Stimulated activated memory B cell treated with anti-CD40 and anti-IgM and Interleukin-4, amounts not matched to agents 10 μg/mL and 1 μg/mL and 100 μg/mL, for 72 hours (primary cell): ENCODE measurements at regions not wholly inside any gene's neighbourhood (a gene's known extent, or its start where the extent isn't known, plus 50 kb on each side); places are given as distances from the start of the nearest gene placed in this dataset.

Experiments used
- ATAC-seq: fragments of 150-1000 bp; cut with Tn5 transposase; 2 replicates; pipeline ENCODE4 v1.10.0; 2021
- H3K27ac Mint-ChIP-seq: one replicate; pipeline ENCODE4 v1.8.0; 2022; ENCODE audit warnings: mild to moderate bottlenecking, mixed read lengths
- H3K27me3 Mint-ChIP-seq: one replicate; pipeline ENCODE4 v1.8.0; 2022; ENCODE audit warnings: mixed read lengths
- H3K36me3 Mint-ChIP-seq: one replicate; pipeline ENCODE4 v1.8.0; 2022; ENCODE audit warnings: mixed read lengths
- H3K4me1 Mint-ChIP-seq: one replicate; pipeline ENCODE4 v1.8.0; 2022; ENCODE audit warnings: mixed read lengths
- H3K4me3 Mint-ChIP-seq: one replicate; pipeline ENCODE4 v1.8.0; 2022; ENCODE audit warnings: mild to moderate bottlenecking, moderate library complexity, mixed read lengths
- H3K9me3 Mint-ChIP-seq: one replicate; pipeline ENCODE4 v1.8.0; 2022; ENCODE audit warnings: mixed read lengths

GRCh38 chr3:72265256-72266015 lies 480.5 kb upstream of the PROK2 start:
- H3K9me3 Mint-ChIP-seq: peaks cover 3% of the 10 kb centered on the region
- H3K4me3 Mint-ChIP-seq: no peak overlapping the region
- H3K27me3 Mint-ChIP-seq: peaks cover 25% of the 10 kb centered on the region
- peak; percentile 82 for ATAC-seq
- peak overlapping the region; percentile 69 for H3K27ac Mint-ChIP-seq
- H3K4me1 Mint-ChIP-seq: peaks cover 41% of the 10 kb centered on the region
- H3K36me3 Mint-ChIP-seq: no peaks in the 10 kb centered on the region

GRCh38 chr3:72263223-72263990 lies 478.5 kb upstream of the PROK2 start:
- H3K27ac Mint-ChIP-seq: no peak overlapping the region
- H3K4me3 Mint-ChIP-seq: no peak overlapping the region
- no peak for ATAC-seq
- H3K27me3 Mint-ChIP-seq: peaks cover 34% of the 10 kb centered on the region
- H3K9me3 Mint-ChIP-seq: peaks cover 3% of the 10 kb centered on the region
- no peaks in the 10 kb centered on the region for H3K36me3 Mint-ChIP-seq
- H3K4me1 Mint-ChIP-seq: peaks cover 54% of the 10 kb centered on the region

GRCh38 chr3:72262736-72263135 lies 477.8 kb upstream of the PROK2 start:
- peaks cover 3% of the 10 kb centered on the region for H3K9me3 Mint-ChIP-seq
- no peak overlapping the region for H3K27ac Mint-ChIP-seq
- H3K4me1 Mint-ChIP-seq: peaks cover 54% of the 10 kb centered on the region
- ATAC-seq: no peak
- no peaks in the 10 kb centered on the region for H3K36me3 Mint-ChIP-seq
- H3K27me3 Mint-ChIP-seq: peaks cover 39% of the 10 kb centered on the region
- no peak overlapping the region for H3K4me3 Mint-ChIP-seq

- no peak for ATAC-seq
- Mint-ChIP-seq H3K9me3 (peaks cover 3% of the 10 kb centered on the region), H3K36me3 (no peaks in the 10 kb centered on the region), H3K27ac (no peak overlapping the region), H3K27me3 (peaks cover 39% of the 10 kb centered on the region), H3K4me1 (peaks cover 46% of the 10 kb centered on the region), H3K4me3 (no peak overlapping the region)
Measured at GRCh38 chr3:72261566-72262564, 476.9 kb upstream of the PROK2 start.

- H3K27ac Mint-ChIP-seq: no peak overlapping the region
- peaks cover 39% of the 10 kb centered on the region for H3K27me3 Mint-ChIP-seq
- no peaks in the 10 kb centered on the region for H3K9me3 Mint-ChIP-seq
- H3K4me3 Mint-ChIP-seq: no peak overlapping the region
- ATAC-seq: no peak
- H3K36me3 Mint-ChIP-seq: no peaks in the 10 kb centered on the region
- H3K4me1 Mint-ChIP-seq: peaks cover 42% of the 10 kb centered on the region
Measured at GRCh38 chr3:72260588-72260910, 475.6 kb upstream of the PROK2 start.

- no peak overlapping the region for H3K4me3 Mint-ChIP-seq
- peaks cover 39% of the 10 kb centered on the region for H3K27me3 Mint-ChIP-seq
- ATAC-seq: peak; percentile 63
- no peak overlapping the region for H3K27ac Mint-ChIP-seq
- H3K4me1 Mint-ChIP-seq: peaks cover 38% of the 10 kb centered on the region
- H3K36me3 Mint-ChIP-seq: no peaks in the 10 kb centered on the region
- no peaks in the 10 kb centered on the region for H3K9me3 Mint-ChIP-seq
Measured at GRCh38 chr3:72259755-72260587, 475.0 kb upstream of the PROK2 start.

- Mint-ChIP-seq H3K4me1 (peaks cover 38% of the 10 kb centered on the region), H3K9me3 (no peaks in the 10 kb centered on the region), H3K36me3 (no peaks in the 10 kb centered on the region), H3K4me3 (no peak overlapping the region), H3K27ac (peak overlapping the region; percentile 26), H3K27me3 (peaks cover 39% of the 10 kb centered on the region)
- no peak for ATAC-seq
Measured at GRCh38 chr3:72258361-72259141, 473.6 kb upstream of the PROK2 start.

- Mint-ChIP-seq H3K36me3 (no peaks in the 10 kb centered on the region), H3K27me3 (peaks cover 39% of the 10 kb centered on the region), H3K9me3 (no peaks in the 10 kb centered on the region), H3K27ac (no peak overlapping the region), H3K4me3 (no peak overlapping the region), H3K4me1 (peaks cover 38% of the 10 kb centered on the region)
- no peak for ATAC-seq
Measured at GRCh38 chr3:72257738-72258137, 472.8 kb upstream of the PROK2 start.

GRCh38 chr3:72257203-72257602 lies 472.3 kb upstream of the PROK2 start:
- Mint-ChIP-seq H3K27ac (no peak overlapping the region), H3K9me3 (no peaks in the 10 kb centered on the region), H3K27me3 (peaks cover 39% of the 10 kb centered on the region), H3K4me1 (peaks cover 38% of the 10 kb centered on the region), H3K4me3 (no peak overlapping the region), H3K36me3 (no peaks in the 10 kb centered on the region)
- ATAC-seq: no peak

GRCh38 chr3:72256716-72257115 lies 471.8 kb upstream of the PROK2 start:
- ATAC-seq: no peak
- Mint-ChIP-seq H3K27me3 (peaks cover 35% of the 10 kb centered on the region), H3K4me1 (peaks cover 38% of the 10 kb centered on the region), H3K27ac (no peak overlapping the region), H3K9me3 (no peaks in the 10 kb centered on the region), H3K36me3 (no peaks in the 10 kb centered on the region), H3K4me3 (no peak overlapping the region)

- no peak overlapping the region for H3K4me3 Mint-ChIP-seq
- H3K27ac Mint-ChIP-seq: no peak overlapping the region
- no peaks in the 10 kb centered on the region for H3K9me3 Mint-ChIP-seq
- no peaks in the 10 kb centered on the region for H3K36me3 Mint-ChIP-seq
- peak; percentile 52 for ATAC-seq
- peaks cover 28% of the 10 kb centered on the region for H3K27me3 Mint-ChIP-seq
- H3K4me1 Mint-ChIP-seq: peaks cover 38% of the 10 kb centered on the region
Measured at GRCh38 chr3:72255791-72256559, 471.0 kb upstream of the PROK2 start.

- H3K27ac Mint-ChIP-seq: no peak overlapping the region
- peaks cover 20% of the 10 kb centered on the region for H3K27me3 Mint-ChIP-seq
- no peaks in the 10 kb centered on the region for H3K9me3 Mint-ChIP-seq
- ATAC-seq: no peak
- H3K4me3 Mint-ChIP-seq: no peak overlapping the region
- no peaks in the 10 kb centered on the region for H3K36me3 Mint-ChIP-seq
- H3K4me1 Mint-ChIP-seq: peaks cover 32% of the 10 kb centered on the region
Measured at GRCh38 chr3:72255191-72255590, 470.2 kb upstream of the PROK2 start.

- peaks cover 13% of the 10 kb centered on the region for H3K27me3 Mint-ChIP-seq
- no peak for ATAC-seq
- H3K36me3 Mint-ChIP-seq: no peaks in the 10 kb centered on the region
- H3K4me3 Mint-ChIP-seq: no peak overlapping the region
- H3K4me1 Mint-ChIP-seq: peaks cover 24% of the 10 kb centered on the region
- H3K9me3 Mint-ChIP-seq: no peaks in the 10 kb centered on the region
- H3K27ac Mint-ChIP-seq: no peak overlapping the region
Measured at GRCh38 chr3:72254483-72254882, 469.5 kb upstream of the PROK2 start.
